OCI-LY7 (cell line): ENCODE measurements at regions not wholly inside any gene's neighbourhood (a gene's known extent, or its start where the extent isn't known, plus 50 kb on each side); places are given as distances from the start of the nearest gene placed in this dataset.

Experiments used
- BruUV-seq: library from RNA; stranded (reverse); fragments of 400-500 nt; replicated peaks from 2 replicates; lab custom pipeline; 2021; lab: Mats Ljungman, UMichigan
- CTCF ChIA-PET: fragments of 300-600 bp; sonication (Branson Sonifier 250); formaldehyde crosslinking; loops from one replicate; lab custom pipeline; 2022; ENCODE audit warnings: antibody characterized with exemption; ENCODE audit not compliant: unreplicated experiment; lab: Charles Lee
- POLR2A ChIA-PET: fragments of 300-600 bp; sonication (Branson Sonifier 250); formaldehyde crosslinking; loops from one replicate; lab custom pipeline; 2022; ENCODE audit warnings: antibody characterized with exemption; lab: Charles Lee
- DNase-seq: peaks from one replicate; pipeline ENCODE4 v3.0.0-alpha.2; 2015; ENCODE audit warnings: low spot score
- H2AFZ ChIP-seq: fragments of 200-600 bp; sonication (generic), shearing (Covaris generic); 2 replicates; pipeline ENCODE4 v1.6.1; 2014; ENCODE audit warnings: mild to moderate bottlenecking, antibody characterized with exemption, low read length, moderate library complexity
- H3K27ac ChIP-seq: fragments of 200-600 bp; sonication (generic); 2 replicates; pipeline ENCODE4 v1.5.1; 2014; ENCODE audit warnings: mixed run types, low read depth, mild to moderate bottlenecking, moderate library complexity, low read length, inconsistent platforms; ENCODE audit not compliant: poor library complexity, severe bottlenecking
- H3K36me3 ChIP-seq: fragments of 200-600 bp; sonication (generic); 2 replicates; pipeline ENCODE4 v1.6.1; 2014; ENCODE audit warnings: mild to moderate bottlenecking, antibody characterized with exemption, low read length, moderate library complexity, mixed read lengths; ENCODE audit not compliant: insufficient read depth
- H3K4me1 ChIP-seq: fragments of 200-600 bp; sonication (generic); 2 replicates; pipeline ENCODE4 v1.5.1; 2014; ENCODE audit warnings: mild to moderate bottlenecking, low read length; ENCODE audit not compliant: insufficient read depth, poor library complexity, severe bottlenecking
- H3K4me2 ChIP-seq: fragments of 200-600 bp; sonication (generic); 2 replicates; pipeline ENCODE4 v1.6.1; 2014; ENCODE audit warnings: mild to moderate bottlenecking, low read length
- H3K4me3 ChIP-seq: fragments of 200-600 bp; sonication (generic); 2 replicates; pipeline ENCODE4 v1.5.1; 2014; ENCODE audit warnings: mild to moderate bottlenecking, low read depth, low read length; ENCODE audit not compliant: poor library complexity, severe bottlenecking
- H3K79me2 ChIP-seq: fragments of 200-600 bp; sonication (generic); 2 replicates; pipeline ENCODE4 v1.6.1; 2016; ENCODE audit warnings: low read depth, mild to moderate bottlenecking, low read length, moderate library complexity, mixed read lengths; ENCODE audit not compliant: insufficient read depth
- H3K9me2 ChIP-seq: fragments of 200-600 bp; sonication (generic); 2 replicates; pipeline ENCODE4 v1.6.1; 2016; ENCODE audit warnings: mild to moderate bottlenecking, low read length, mixed read lengths; ENCODE audit not compliant: insufficient read depth
- H3K9me3 ChIP-seq: fragments of 200-600 bp; sonication (generic); 2 replicates; pipeline ENCODE4 v1.6.1; 2014; ENCODE audit warnings: mild to moderate bottlenecking, mixed run types, low read length, mixed read lengths
- H4K20me1 ChIP-seq: fragments of 200-600 bp; sonication (generic); 2 replicates; pipeline ENCODE4 v1.6.1; 2014; ENCODE audit warnings: mild to moderate bottlenecking, antibody characterized with exemption, low read length, moderate library complexity, mixed read lengths; ENCODE audit not compliant: insufficient read depth
- EZH2phosphoT487 ChIP-seq: fragments of 200-600 bp; sonication (generic); IDR thresholded peaks from 2 replicates; pipeline ENCODE4 v1.6.1; 2018; ENCODE audit warnings: low read depth, borderline replicate concordance, mild to moderate bottlenecking, mixed run types, antibody characterized with exemption, low read length, moderate library complexity, mixed read lengths
- intact Hi-C: fragments of 100-400 bp; cut with micrococcal nuclease; formaldehyde crosslinking; loops from one replicate; pipeline ENCODE4 v1.10.0; 2022; ENCODE audit not compliant: unreplicated experiment
- TF ChIP-seq, protein P1 (sequence below): fragments of 200-600 bp; sonication (generic); conservative IDR thresholded peaks from 2 replicates; pipeline ENCODE4 v1.5.1; 2014; ENCODE audit warnings: mild to moderate bottlenecking, antibody characterized with exemption, low read length, moderate library complexity, mixed read lengths

DNA sequence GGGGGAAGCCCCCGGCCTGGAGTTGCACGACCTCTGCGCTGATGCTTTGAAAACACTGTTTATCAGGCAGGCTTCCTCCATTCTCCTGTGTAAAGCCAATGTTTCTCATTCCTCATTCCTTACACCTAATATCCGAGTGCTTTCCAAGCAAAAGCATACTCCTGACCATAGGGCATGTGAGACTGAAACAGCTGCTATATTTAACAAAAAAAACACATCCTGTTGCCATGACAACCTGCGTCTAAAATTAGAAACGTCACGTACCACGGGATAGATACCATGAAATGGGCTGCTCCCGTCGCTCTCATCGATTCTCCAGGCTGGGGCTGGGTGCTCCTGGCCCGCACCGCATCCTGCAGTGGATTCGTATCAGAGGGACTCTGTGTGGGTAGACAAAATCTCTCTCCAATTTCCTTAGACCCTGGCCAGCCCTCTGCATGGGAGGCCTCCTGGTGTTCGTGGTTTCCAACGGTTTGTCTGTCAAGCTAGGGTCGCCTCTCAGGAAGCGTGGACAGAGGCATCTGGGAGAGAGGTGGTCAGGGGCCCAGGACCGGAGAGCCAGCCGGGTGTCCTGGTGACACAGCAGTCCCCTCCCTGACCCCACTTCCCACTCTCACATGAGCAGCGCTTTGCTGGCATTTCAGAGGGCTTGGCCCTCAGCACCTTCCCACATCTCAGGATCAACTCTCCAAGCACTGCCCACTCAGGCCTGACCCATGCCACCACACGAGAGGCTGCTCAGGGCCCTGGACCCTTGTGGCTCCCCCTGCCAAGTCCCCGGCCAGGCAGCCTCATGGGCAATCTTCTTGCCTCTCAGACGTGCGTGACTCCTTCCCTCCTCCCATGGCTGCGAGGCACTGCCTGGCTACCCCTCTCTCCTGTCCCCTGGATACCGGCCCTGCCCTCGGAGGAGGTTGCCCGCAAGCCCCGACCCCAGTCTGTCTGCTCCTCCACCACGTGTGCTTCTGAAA is 268.1 kb downstream of the NDUFA10 start:
- Histone ChIP-seq H3K4me3 (no peak overlapping the region), H3K27ac (no peak overlapping the region), H3K36me3 (no peaks in the 10 kb centered on the region), H3K4me2 (no peak overlapping the region), H2AFZ (no peak overlapping the region), H4K20me1 (no peaks in the 10 kb centered on the region), H3K9me3 (no peaks in the 10 kb centered on the region), H3K79me2 (no peaks in the 10 kb centered on the region), H3K4me1 (peaks cover under 1% of the 10 kb centered on the region), H3K9me2 (no peaks in the 10 kb centered on the region)
- ChIA-PET POLR2A (no interaction called here), CTCF (no interaction called here)
- BruUV-seq, result no TSS peak
- intact Hi-C loops, result no loop called here
- no peak for TF ChIP-seq EZH2phosphoT487
- TF ChIP-seq, protein P1, sequence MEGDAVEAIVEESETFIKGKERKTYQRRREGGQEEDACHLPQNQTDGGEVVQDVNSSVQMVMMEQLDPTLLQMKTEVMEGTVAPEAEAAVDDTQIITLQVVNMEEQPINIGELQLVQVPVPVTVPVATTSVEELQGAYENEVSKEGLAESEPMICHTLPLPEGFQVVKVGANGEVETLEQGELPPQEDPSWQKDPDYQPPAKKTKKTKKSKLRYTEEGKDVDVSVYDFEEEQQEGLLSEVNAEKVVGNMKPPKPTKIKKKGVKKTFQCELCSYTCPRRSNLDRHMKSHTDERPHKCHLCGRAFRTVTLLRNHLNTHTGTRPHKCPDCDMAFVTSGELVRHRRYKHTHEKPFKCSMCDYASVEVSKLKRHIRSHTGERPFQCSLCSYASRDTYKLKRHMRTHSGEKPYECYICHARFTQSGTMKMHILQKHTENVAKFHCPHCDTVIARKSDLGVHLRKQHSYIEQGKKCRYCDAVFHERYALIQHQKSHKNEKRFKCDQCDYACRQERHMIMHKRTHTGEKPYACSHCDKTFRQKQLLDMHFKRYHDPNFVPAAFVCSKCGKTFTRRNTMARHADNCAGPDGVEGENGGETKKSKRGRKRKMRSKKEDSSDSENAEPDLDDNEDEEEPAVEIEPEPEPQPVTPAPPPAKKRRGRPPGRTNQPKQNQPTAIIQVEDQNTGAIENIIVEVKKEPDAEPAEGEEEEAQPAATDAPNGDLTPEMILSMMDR, result no peak
- no peak for DNase-seq

DNA sequence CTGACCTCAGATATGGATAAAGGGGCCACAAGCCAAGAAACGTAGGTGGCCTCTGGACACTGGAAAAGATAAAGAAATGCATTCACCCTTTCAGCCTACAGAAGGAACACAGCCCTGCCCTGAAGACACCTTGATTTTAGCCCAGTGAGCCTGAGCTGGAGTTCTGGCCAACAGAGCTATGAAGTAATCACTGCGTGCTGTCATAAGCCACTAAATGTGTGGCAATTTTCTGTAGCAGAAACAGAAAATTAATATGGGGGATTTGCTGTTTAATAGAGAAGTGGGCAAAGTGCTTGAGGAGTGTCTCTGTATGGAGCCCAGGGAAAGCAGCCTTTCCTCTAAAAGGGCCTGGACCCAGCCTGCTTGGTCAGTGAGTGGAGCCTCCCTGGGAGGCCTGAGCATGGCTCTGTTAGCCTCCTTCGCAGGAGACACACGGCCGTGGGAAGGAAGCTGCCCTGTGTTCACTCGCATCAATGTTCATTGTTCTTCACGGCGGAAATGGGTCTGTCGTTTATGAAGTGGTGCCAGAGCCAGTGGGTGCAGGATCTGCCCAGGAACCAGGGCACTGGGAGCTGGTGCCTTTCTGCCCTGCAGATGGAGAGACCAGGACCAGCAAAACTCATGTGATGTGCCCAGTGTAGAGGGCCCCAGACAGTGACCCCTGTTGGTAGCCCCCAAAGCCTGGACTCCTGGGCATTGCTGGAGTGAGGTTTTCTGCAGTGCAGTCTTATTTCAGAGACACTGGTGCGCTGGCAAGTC is 268.9 kb downstream of the NDUFA10 start:
- Histone ChIP-seq H2AFZ (no peak overlapping the region), H4K20me1 (no peaks in the 10 kb centered on the region), H3K4me1 (peaks cover 9% of the 10 kb centered on the region), H3K27ac (no peak overlapping the region), H3K4me2 (no peak overlapping the region), H3K36me3 (no peaks in the 10 kb centered on the region), H3K79me2 (no peaks in the 10 kb centered on the region), H3K9me3 (no peaks in the 10 kb centered on the region), H3K9me2 (no peaks in the 10 kb centered on the region), H3K4me3 (no peak overlapping the region)
- ChIA-PET POLR2A (interaction anchor here (0.6 kb wide), 1 partner anchor 1028 kb away, joined by 6 read pairs; no protein-coding TSS in a partner anchor), CTCF (no interaction called here)
- intact Hi-C loops, result no loop called here
- no peak for DNase-seq
- no peak for TF ChIP-seq EZH2phosphoT487
- TF ChIP-seq, protein P1, result no peak
- BruUV-seq, result no TSS peak
